IPS-20b (cell line): ENCODE measurements at regions not wholly inside any gene's neighbourhood (a gene's known extent, or its start where the extent isn't known, plus 50 kb on each side); places are given as distances from the start of the nearest gene placed in this dataset.
A peak's percentile ranks its signal among the peaks of the same experiment; 100 is the strongest.

Experiments
- H3K27ac ChIP-seq: one replicate; pipeline ENCODE4 v1.5.1; 2013; ENCODE audit warnings: low read length
- H3K27me3 ChIP-seq: 2 replicates; pipeline ENCODE4 v1.6.1; 2013; ENCODE audit warnings: mild to moderate bottlenecking, low read length, inconsistent platforms; ENCODE audit not compliant: insufficient read depth
- H3K36me3 ChIP-seq: 2 replicates; pipeline ENCODE4 v1.6.1; 2013; ENCODE audit warnings: low read depth, mild to moderate bottlenecking, inconsistent platforms, low read length, moderate library complexity; ENCODE audit not compliant: insufficient read depth
- H3K4me1 ChIP-seq: 2 replicates; pipeline ENCODE4 v1.6.1; 2013; ENCODE audit warnings: mild to moderate bottlenecking, control low read depth, inconsistent platforms, low read length, moderate library complexity; ENCODE audit not compliant: insufficient read depth
- H3K4me3 ChIP-seq: 2 replicates; pipeline ENCODE4 v1.5.1; 2013; ENCODE audit warnings: mild to moderate bottlenecking, low read length, inconsistent platforms
- H3K9ac ChIP-seq: 2 replicates; pipeline ENCODE4 v1.6.1; 2013; ENCODE audit warnings: low read depth, mild to moderate bottlenecking, inconsistent platforms, low read length, moderate library complexity
- H3K9me3 ChIP-seq: 2 replicates; pipeline ENCODE4 v1.6.1; 2013; ENCODE audit warnings: mild to moderate bottlenecking, low read depth, low read length, inconsistent platforms; ENCODE audit not compliant: insufficient read depth

DNA sequence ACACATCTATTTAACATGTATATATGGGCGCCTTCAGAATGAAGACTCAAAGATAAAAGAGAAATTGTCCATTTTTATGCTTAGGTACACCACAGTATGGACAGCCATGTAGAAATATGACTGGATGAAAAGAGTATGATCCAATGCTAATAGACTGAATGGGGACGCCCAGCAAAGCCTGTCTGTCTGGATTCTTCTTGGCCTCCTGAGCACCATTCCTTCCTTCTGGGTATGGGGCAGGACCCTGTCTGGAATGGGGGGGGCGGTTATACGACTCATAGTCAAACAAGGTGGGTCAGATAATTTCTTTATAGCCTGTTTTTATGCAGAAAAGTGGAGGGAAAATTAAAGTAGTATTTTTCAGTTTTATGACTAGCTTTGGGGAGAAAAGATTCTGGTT lies 81.2 kb upstream of the ABCD3 start:
- no peak overlapping the region for H3K4me3 ChIP-seq
- no peaks in the 10 kb centered on the region for H3K36me3 ChIP-seq
- no peak overlapping the region for H3K27ac ChIP-seq
- H3K27me3 ChIP-seq: no peaks in the 10 kb centered on the region
- H3K4me1 ChIP-seq: peaks cover 6% of the 10 kb centered on the region; the same call in 1 of the 2 replicates
- H3K9me3 ChIP-seq: no peaks in the 10 kb centered on the region
- H3K9ac ChIP-seq: no peak overlapping the region

DNA sequence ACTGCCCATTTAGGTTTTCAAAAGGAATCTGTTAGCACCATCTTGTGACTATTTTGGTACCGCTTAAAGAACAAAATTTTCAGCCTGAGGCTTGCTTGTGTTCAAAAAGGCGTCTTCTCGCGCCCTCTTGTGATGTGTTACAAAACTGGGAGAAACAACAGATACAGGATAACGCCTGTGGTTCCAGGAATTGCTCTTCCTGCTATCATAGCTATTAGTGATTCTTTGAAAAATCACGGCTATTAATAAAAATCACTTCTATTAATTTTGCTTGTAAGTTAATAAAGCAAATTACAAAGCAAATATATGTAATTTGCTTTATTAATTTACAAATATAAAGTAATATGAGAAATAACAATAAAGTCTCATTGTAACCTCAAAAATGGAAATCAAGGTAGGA lies 82.2 kb upstream of the ABCD3 start:
- Histone ChIP-seq H3K36me3 (no peaks in the 10 kb centered on the region), H3K27me3 (no peaks in the 10 kb centered on the region), H3K9me3 (no peaks in the 10 kb centered on the region), H3K27ac (no peak overlapping the region), H3K4me1 (peaks cover 6% of the 10 kb centered on the region; the same call in 1 of the 2 replicates), H3K9ac (no peak overlapping the region), H3K4me3 (no peak overlapping the region)

DNA sequence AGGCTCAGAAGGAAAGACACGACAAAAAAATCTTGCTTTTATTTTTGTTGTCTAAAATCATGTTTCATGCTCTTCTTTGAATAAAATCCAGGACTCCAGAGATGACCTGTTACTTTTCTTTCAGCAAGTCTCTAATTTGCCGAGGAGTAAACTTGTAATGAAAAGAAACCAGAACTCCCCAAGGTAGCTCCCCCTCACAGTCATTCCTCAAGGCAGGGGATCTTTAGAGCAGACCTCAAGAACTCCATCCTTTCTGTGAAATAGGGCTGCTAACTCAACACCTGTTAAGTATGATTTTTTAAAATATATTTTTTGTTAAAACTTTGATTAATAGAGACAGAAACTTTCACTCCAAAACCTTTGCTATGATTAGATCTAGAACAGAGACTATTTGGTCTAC lies 82.7 kb upstream of the ABCD3 start:
- H3K27me3 ChIP-seq: no peaks in the 10 kb centered on the region
- H3K9ac ChIP-seq: no peak overlapping the region
- H3K27ac ChIP-seq: no peak overlapping the region
- H3K4me3 ChIP-seq: no peak overlapping the region
- peaks cover 6% of the 10 kb centered on the region; the same call in 1 of the 2 replicates for H3K4me1 ChIP-seq
- no peaks in the 10 kb centered on the region for H3K9me3 ChIP-seq
- no peaks in the 10 kb centered on the region for H3K36me3 ChIP-seq

DNA sequence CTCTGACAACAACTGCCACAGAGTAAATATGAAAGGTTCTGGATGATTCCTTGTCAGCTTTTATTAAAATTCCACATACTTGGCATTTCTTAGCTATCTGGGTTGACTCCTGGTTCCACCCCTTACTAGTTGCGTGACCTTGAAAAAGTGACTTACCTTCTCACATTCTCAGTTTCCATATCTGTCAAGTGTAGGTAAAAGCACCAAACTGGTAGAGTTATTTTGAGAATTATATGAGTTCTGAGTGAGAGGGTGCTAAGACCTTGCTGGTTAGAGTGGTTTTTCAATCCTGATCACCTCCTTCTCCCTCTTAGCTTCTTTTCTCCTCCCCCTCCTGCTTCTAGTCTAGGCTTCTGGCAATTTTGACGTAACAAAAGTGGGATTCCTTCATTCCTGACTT lies 83.4 kb upstream of the ABCD3 start:
- no peaks in the 10 kb centered on the region for H3K36me3 ChIP-seq
- no peak overlapping the region for H3K9ac ChIP-seq
- H3K27me3 ChIP-seq: no peaks in the 10 kb centered on the region
- H3K4me1 ChIP-seq: peaks cover 6% of the 10 kb centered on the region; the same call in 1 of the 2 replicates
- no peak overlapping the region for H3K27ac ChIP-seq
- no peak overlapping the region for H3K4me3 ChIP-seq
- H3K9me3 ChIP-seq: no peaks in the 10 kb centered on the region

DNA sequence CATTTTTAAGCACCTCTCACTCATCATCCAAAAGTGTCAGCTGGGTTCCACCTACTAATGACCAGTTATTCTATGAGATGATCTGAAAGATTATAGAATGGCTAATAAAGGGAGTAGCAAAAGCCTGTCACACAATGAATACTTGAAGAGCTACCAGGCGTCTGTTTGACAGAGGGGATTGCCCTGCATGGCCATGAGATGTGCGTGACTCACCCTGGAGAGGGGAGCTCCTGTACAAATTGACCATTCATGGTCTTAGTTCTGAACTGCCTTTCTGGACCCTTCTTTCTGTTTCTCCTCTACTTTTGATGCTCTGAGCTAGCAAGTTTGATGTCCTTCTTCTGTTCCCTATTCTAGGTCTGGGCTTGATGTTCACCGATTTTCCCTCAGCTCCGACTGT lies 85.2 kb upstream of the ABCD3 start:
- no peak overlapping the region for H3K9ac ChIP-seq
- H3K36me3 ChIP-seq: no peaks in the 10 kb centered on the region
- H3K27ac ChIP-seq: no peak overlapping the region
- H3K9me3 ChIP-seq: no peaks in the 10 kb centered on the region
- no peaks in the 10 kb centered on the region for H3K27me3 ChIP-seq
- no peak overlapping the region for H3K4me3 ChIP-seq
- peaks cover 6% of the 10 kb centered on the region for H3K4me1 ChIP-seq

DNA sequence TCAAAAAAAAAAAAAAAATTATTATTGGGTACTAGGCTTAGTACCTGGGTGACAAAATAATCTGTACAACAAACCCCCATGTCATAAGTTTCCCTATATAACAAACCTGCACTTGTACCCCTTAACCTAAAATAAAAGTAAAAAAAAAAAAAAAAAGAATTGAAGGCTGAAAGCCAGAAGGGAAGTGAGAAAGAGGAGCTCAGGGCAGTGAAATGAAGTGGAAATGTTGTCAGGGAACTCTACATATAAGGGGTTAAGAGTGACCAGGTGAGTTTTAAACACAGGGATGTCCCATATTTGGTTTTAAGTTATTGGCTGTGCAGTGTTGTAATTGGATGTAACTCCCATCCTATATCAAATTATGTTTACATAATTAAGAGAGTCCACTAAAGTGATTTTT lies 85.7 kb upstream of the ABCD3 start:
- no peak overlapping the region for H3K4me3 ChIP-seq
- H3K9me3 ChIP-seq: no peaks in the 10 kb centered on the region
- H3K27me3 ChIP-seq: no peaks in the 10 kb centered on the region
- peaks cover 10% of the 10 kb centered on the region for H3K4me1 ChIP-seq
- H3K9ac ChIP-seq: no peak overlapping the region
- no peaks in the 10 kb centered on the region for H3K36me3 ChIP-seq
- H3K27ac ChIP-seq: no peak overlapping the region

DNA sequence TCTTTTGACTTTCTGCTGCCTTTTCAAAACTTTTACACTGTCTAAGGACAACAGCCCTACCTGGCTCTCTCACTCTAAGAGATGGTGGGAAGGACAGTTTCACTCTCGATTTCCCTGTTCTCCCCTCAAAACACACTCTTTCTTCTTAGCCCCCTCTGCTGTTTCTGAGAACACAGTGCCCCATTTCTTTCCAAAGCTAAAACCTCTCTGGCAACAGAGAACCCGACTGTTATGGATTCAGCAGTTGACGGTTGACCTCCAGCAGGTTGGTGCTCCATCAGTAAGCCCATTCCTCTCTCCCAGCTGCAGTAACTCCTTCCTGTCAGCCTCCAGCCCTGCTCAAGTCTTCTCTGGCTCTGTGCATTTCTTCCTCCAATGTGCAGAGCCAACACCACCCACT lies 88.2 kb upstream of the ABCD3 start:
- no peak overlapping the region for H3K27ac ChIP-seq
- peaks cover 24% of the 10 kb centered on the region for H3K4me1 ChIP-seq
- no peaks in the 10 kb centered on the region for H3K36me3 ChIP-seq

DNA sequence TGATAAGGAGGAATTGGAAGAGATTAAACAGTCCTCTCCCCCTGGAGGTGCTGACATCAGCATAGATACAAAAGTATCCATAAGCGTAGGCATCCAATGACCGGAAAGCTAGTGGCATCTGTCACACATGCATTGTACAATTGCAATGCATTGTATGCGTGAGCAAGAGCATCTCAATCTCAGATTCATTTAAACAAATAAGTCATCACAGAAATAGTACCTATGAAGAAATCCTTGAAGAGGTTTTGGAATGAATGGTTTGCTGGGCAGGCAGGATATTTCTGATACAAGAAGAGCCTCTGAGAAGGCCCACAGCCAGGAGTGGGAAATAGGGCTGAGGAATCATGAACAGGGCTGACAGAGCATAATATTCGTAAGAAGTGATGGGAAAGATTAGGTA lies 88.9 kb upstream of the ABCD3 start:
- H3K4me3 ChIP-seq: no peak overlapping the region
- no peak overlapping the region for H3K9ac ChIP-seq
- H3K9me3 ChIP-seq: no peaks in the 10 kb centered on the region
- H3K27me3 ChIP-seq: no peaks in the 10 kb centered on the region
- H3K27ac ChIP-seq: no peak overlapping the region
- peaks cover 18% of the 10 kb centered on the region for H3K4me1 ChIP-seq
- no peaks in the 10 kb centered on the region for H3K36me3 ChIP-seq

More for the DNA sequence above, 88.2 kb upstream of the ABCD3 start:
- no peaks in the 10 kb centered on the region for H3K9me3 ChIP-seq
- no peak overlapping the region for H3K9ac ChIP-seq
- no peaks in the 10 kb centered on the region for H3K27me3 ChIP-seq
- no peak overlapping the region for H3K4me3 ChIP-seq

DNA sequence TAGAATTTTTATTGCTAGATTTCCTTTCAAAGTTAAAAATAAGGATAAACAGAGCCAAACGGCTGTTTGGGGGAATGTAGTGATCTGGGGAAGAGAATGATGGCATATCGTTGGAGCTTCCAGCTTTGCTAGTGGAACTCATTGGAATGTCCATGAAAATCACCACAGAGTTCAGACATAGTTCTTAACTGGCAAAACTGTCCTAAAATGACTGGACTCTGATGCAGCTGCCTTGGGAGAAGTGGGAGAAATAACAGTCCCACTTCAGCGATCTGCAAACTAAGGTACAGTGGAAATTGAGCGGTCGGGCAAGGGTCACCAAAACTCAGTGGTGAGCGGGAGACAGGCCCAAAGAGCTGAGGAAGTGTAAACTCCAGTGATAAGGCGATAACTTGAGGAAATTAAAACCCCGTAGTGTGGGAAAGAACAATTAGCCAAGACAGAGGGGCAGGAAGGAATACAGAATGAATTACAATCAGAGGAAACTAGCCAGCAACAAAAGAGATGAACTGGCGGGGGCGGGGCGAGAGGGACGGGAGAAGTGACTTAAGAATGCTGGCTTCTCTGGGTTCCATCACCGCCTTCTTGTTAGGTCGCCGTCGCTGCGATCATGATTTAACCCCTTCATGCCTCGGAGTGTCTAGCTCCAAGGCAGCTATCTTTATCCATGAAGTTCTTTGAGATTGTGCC lies 89.8 kb upstream of the ARHGAP29 start:
- H3K36me3 ChIP-seq: no peaks in the 10 kb centered on the region
- H3K4me1 ChIP-seq: peaks cover 23% of the 10 kb centered on the region
- peak overlapping the region; percentile 39; the same call in 1 of the 2 replicates for H3K9ac ChIP-seq
- peak overlapping the region; percentile 58; the same call in 1 of the 2 replicates for H3K4me3 ChIP-seq
- H3K27ac ChIP-seq: no peak overlapping the region
- H3K9me3 ChIP-seq: no peaks in the 10 kb centered on the region
- H3K27me3 ChIP-seq: no peaks in the 10 kb centered on the region

DNA sequence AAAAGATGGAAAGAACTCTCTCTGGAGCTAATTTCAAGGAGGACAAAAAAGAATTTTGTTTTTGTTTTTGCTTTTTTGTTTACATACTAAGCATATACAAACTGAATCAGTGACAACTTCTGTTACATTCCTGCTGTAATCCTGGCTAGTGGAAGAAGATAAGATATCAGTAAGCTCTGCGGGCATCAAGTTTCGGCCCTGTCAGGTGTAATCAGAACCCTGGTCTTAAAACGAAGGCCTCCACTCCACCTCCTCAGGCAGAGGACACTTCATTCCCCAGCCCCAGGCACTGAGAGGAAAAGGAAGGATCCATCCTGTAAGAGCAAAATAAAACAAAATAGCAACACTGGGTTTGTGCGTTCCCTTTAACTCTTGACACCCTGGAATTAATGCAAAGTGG lies 88.9 kb upstream of the ARHGAP29 start:
- no peak overlapping the region for H3K9ac ChIP-seq
- no peaks in the 10 kb centered on the region for H3K36me3 ChIP-seq

DNA sequence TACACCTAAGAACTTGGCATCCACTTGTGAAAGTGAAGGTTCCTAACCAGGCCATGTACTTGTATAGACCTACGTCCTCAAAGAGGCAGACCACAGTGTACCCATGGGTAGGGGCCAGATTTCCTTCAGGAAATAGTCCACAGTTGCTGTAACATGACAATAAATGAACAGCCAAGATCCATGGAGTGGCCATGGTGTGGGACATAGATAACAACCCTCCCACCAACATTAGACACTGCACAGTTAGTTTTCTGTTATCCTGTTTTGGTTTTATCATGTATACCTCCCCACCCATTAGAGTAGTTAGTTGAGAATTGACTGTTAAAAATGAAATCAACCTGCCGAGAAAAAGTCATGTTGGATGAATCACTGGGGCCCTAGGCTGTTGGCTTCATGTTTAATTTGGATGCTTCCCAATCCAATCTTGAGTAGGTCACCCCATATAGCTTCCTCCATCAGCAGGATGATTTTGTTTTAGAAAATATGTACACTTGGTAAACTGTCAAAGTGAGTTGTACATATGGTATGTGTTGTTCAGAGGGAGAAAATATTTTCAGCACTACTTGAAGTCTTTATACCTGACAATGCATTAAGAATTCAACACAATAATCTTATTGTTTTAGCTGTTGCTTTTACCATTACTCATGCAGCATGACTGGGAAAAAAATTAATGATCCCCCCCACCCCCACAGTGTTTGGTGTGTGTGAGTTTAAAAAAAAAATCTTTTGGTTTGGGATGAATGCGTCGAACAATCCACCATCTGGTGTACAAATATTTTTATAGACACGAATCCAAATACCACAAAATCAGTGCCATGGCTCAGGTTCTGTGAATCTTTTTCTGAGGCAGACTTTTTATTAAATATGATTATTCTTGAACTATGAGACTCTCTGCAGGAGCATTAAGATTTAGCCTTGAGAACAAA lies 88.3 kb upstream of the ARHGAP29 start:
- no peak overlapping the region for H3K27ac ChIP-seq
- no peaks in the 10 kb centered on the region for H3K36me3 ChIP-seq
- H3K9ac ChIP-seq: no peak overlapping the region
- H3K4me3 ChIP-seq: no peak overlapping the region
- no peaks in the 10 kb centered on the region for H3K9me3 ChIP-seq
- H3K4me1 ChIP-seq: peaks cover 23% of the 10 kb centered on the region
- H3K27me3 ChIP-seq: no peaks in the 10 kb centered on the region

More for the DNA sequence above, 88.9 kb upstream of the ARHGAP29 start:
- H3K27ac ChIP-seq: no peak overlapping the region
- no peaks in the 10 kb centered on the region for H3K9me3 ChIP-seq
- peaks cover 23% of the 10 kb centered on the region for H3K4me1 ChIP-seq
- H3K27me3 ChIP-seq: no peaks in the 10 kb centered on the region
- H3K4me3 ChIP-seq: no peak overlapping the region; the same call in 1 of the 2 replicates

DNA sequence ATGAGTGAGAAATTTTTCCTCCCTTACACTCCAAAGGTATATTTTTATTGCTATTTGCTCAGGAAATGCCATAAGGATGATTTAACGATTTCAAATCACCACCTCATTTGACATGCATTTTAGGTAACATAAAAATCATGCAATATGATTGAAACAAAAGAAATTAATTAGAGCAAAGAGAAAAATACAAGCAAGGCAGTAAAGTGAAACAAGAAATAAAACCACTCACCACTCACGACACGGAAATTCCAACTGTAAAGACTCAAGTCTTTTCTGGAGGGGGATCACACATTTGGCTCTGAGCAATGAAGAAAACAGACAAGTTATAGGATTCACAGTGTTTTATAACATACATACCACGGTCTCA lies 86.8 kb upstream of the ARHGAP29 start:
- Histone ChIP-seq H3K27me3 (no peaks in the 10 kb centered on the region), H3K27ac (no peak overlapping the region), H3K9me3 (no peaks in the 10 kb centered on the region), H3K4me1 (peaks cover 31% of the 10 kb centered on the region), H3K36me3 (no peaks in the 10 kb centered on the region), H3K9ac (no peak overlapping the region), H3K4me3 (no peak overlapping the region)
